OCI-LY7 (cell line): ENCODE measurements at regions not wholly inside any gene's neighbourhood (a gene's known extent, or its start where the extent isn't known, plus 50 kb on each side); places are given as distances from the start of the nearest gene placed in this dataset.

Experiments
- CTCF ChIP-seq: fragments of 200-600 bp; sonication (generic); conservative IDR thresholded peaks from 2 replicates; pipeline ENCODE4 v1.5.1; 2014; ENCODE audit warnings: mild to moderate bottlenecking, antibody characterized with exemption, low read length, moderate library complexity, mixed read lengths
- EZH2phosphoT487 ChIP-seq: fragments of 200-600 bp; sonication (generic); IDR thresholded peaks from 2 replicates; pipeline ENCODE4 v1.6.1; 2018; ENCODE audit warnings: low read depth, borderline replicate concordance, mild to moderate bottlenecking, mixed run types, antibody characterized with exemption, low read length, moderate library complexity, mixed read lengths

- no peak for TF ChIP-seq CTCF
- no peak for TF ChIP-seq EZH2phosphoT487
These were observed 96.3 kb upstream of the DPYD start for GRCh38 chr1:98017184-98017583.
